A204.1 (cell line): ENCODE measurements at regions not wholly inside any gene's neighbourhood (a gene's known extent, or its start where the extent isn't known, plus 50 kb on each side); places are given as distances from the start of the nearest gene placed in this dataset.

Experiments used
- FAIRE-seq: peaks from 2 replicates; lab custom pipeline; 2012; peaks lifted over from hg19 to GRCh38; lab: Jason Lieb, UNC

- FAIRE-seq, result no peak
These were observed 363.7 kb downstream of the MATN1 start for GRCh38 chr1:30359539-30360220.

- no peak for FAIRE-seq
These were observed 364.9 kb downstream of the MATN1 start for GRCh38 chr1:30358500-30358899.

DNA sequence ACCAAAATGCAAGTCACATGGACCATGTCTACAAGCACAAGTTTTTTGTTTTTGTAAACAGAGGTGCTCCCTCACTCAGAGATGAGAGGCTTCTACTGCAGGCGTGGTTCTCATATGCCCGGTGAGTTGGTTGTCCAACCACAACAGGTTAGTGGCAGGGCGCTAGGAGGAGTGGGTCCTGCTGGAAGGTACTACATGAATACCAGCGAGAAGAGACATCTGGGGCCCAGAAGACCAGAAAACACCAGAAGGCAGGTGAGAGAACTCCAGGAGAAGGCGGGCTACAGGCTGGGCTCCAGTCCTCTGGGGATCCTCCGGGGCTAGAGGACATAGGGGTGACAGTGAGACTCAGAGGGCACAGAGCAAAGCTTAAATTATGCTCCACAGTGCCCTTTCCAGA, 366.5 kb downstream of the MATN1 start:
- no peak for FAIRE-seq

GRCh38 chr1:30354410-30354809, 369.0 kb downstream of the MATN1 start:
- FAIRE-seq, result no peak

GRCh38 chr1:30353637-30354036, 369.7 kb downstream of the MATN1 start:
- FAIRE-seq, result no peak

GRCh38 chr1:30348147-30348546, 375.2 kb downstream of the MATN1 start:
- FAIRE-seq, result no peak

GRCh38 chr1:30345491-30346130, 377.8 kb downstream of the MATN1 start:
- no peak for FAIRE-seq

DNA sequence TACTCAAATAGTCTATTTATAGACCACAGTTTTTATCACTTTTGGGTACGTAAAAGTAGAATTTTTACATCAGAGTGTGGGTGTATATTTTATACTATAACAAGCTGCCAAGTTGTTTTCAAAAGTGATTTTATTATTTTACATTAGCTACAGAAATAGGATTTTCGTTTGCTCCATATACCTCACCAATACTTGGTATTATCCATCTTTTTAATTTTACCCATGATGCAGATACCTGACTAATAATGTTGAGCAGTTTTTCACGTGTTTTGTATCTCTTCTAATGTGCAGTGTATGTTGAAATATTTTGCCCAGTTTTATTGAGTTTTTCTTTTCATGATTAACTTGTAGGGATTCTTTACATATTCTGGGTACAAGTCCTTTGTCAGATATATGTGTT, 379.8 kb downstream of the MATN1 start:
- FAIRE-seq, result no peak

GRCh38 chr1:30342535-30343141, 380.7 kb downstream of the MATN1 start:
- FAIRE-seq, result no peak

GRCh38 chr1:30340934-30341333, 382.5 kb downstream of the MATN1 start:
- no peak for FAIRE-seq

DNA sequence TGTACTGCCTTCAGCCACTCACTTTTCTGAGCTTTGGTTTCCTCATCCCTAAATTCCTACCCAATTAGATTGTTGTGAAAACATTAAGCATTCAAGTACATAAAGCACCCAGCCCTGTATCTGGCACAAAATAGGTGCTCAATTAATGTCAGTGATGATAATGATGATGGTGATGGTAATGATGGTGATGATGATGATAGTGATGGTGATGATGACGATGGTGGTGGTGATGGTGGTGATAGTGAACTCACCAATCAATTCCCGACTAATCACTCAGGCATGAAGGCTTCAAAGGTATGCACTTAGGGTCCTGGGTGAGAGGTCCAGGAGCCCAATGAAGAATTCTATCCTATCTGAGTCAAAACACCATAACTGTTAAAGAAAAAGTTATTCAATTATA, 383.5 kb downstream of the MATN1 start:
- FAIRE-seq, result no peak

DNA sequence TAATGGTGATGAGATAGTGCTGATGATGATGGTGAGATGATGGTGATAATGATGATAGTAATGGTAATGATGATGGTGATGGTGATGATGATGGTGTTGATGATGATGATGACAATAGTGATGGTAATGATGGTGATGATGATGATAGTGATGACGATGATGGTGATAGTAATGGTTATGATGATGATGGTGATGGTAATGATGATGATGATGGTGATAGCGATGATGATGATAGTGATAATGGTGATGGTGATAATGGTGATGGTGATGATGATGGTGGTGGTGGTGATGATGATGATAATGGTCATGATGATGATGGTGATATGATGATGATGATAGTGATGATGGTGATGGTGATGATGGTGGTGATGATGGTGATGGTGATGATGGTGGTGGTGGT, 384.6 kb downstream of the MATN1 start:
- no peak for FAIRE-seq

DNA sequence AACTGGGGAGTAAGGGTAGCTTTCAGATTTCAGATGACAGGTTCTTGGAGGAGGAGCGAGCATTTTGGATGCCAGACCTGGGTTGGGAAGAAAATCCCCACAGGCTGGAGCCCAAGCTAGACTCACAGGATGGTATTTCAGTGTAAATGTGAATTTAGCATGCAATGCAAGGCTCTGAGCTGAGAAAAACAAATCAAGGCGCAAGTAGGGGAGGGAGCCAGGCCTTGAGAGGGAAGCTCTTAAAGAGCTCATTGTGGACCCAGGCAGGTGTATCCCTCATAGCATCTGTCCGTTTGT, 386.1 kb downstream of the MATN1 start:
- no peak for FAIRE-seq

GRCh38 chr1:30336550-30337323, 386.6 kb downstream of the MATN1 start:
- FAIRE-seq, result no peak

DNA sequence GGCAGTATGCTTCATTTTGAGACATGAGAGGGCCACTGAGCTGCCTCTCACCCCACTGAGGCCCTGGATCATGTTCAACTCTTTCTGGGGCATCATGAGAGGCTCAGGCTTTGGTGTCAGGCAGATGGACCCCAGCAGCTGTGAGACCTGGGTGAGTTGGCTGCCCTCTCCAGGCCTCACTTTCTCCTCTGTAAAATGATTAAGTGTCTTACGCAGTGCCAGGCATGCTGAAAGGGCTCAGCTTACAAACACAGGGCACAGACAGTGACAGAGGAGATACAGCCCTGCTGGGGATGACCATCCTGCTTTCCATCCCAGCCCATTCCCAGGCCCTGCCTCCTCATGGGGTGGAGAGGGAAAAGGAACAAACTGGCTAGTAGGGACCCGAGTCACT, 387.4 kb downstream of the MATN1 start:
- no peak for FAIRE-seq

GRCh38 chr1:30335389-30335996, 387.9 kb downstream of the MATN1 start:
- FAIRE-seq, result no peak

DNA sequence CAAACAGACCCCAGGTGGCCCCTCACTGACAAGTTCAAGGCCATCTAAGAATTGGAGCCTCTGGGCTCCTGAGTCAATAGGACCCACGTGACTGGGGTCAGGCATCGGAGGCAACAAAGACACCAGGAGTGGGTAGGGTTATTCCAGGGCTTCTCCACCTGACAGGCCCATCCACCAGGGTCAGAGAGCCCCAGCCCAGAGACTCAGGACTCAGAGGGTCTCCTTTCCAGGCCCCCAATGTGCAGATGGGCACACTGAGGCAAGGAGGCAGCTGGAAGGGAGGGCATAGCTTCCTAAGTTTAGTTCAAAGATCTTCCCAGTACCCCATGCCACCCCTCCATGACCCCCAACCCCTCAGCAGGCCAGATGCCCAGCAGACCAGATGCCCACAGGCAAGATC, 388.6 kb downstream of the MATN1 start:
- no peak for FAIRE-seq

- FAIRE-seq, result no peak
These were observed 391.0 kb downstream of the MATN1 start for GRCh38 chr1:30332116-30333094.

DNA sequence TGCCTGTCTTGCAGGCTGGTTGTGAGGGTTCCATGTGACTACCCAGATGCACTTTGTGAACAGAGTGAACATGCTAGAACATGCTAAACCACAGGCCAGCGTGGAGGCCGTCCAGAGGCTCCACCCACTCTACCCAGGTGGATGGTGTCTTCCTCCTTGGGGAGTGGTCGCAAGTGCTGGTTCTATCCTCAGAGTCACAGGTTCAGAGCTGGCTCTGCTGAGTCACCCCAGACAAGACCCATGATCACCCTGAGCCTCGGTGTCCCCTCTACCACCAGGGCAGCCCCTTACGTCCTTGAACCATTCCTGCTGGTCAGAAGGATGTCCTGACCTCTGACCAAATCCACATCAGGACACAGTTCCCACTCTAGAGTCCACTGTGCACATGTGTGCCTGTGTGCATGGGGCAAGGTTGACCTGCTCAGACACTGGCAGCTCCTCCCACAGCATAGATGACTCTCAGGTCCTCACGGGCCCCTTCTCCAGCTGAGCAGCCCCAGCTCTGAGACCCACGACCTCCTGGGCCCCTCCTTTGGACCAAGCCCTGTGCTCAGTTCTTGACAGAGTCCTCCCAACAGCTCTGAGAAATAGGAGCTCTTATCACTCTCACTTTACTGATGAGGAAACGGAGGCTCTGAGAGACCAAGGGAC, 391.8 kb downstream of the MATN1 start:
- no peak for FAIRE-seq

- no peak for FAIRE-seq
These were observed 392.7 kb downstream of the MATN1 start for GRCh38 chr1:30330644-30331043.
